ENCODE measurements at regions not wholly inside any gene's neighbourhood (a gene's known extent, or its start where the extent isn't known, plus 50 kb on each side); places are given as distances from the start of the nearest gene placed in this dataset.

DNA sequence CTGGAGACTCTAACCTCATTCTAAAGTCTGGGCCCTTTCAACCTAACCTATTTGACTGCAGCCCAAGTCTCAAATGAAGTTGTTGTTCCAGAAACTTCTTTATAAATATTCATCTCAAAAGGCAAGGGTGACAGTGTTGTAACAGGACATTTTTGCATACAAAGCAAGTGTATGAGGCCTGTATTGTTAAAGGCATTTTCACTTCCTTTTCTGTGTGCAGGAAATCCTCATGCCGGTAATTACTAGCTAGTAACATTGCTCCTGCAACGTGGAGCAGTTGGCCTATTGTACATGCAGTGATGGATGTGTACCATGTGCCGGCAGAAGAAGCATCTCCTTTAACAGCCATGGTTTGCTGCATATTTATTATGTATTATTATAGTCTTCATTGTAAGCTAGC, 156.5 kb upstream of the RMST start:
- Histone ChIP-seq H3K4me3 (replicated peaks; ENCODE audit: insufficient read depth, low read length) (no peak overlapping the region), H3K27me3 (ENCODE audit: insufficient read depth, poor library complexity, severe bottlenecking) (no peaks in the 10 kb centered on the region), H3K27ac (replicated peaks) (no peak overlapping the region)
- TF ChIP-seq REST (IDR thresholded peaks at IDR 0.05; ENCODE audit: insufficient replicate concordance, low read depth) (no peak), CTCF (IDR thresholded peaks at IDR 0.05; ENCODE audit: insufficient read depth, low read length) (no peak), GABPA (IDR thresholded peaks at IDR 0.05; ENCODE audit: low read depth) (no peak), SPI1 (IDR thresholded peaks at IDR 0.05; ENCODE audit: borderline replicate concordance, low read depth) (no peak), POLR2AphosphoS5 (IDR thresholded peaks at IDR 0.05; ENCODE audit: low read depth) (no peak)
- DNase-seq (ENCODE audit: low read depth in 1 of 2, low spot score in 1 of 2), result no peak

DNA sequence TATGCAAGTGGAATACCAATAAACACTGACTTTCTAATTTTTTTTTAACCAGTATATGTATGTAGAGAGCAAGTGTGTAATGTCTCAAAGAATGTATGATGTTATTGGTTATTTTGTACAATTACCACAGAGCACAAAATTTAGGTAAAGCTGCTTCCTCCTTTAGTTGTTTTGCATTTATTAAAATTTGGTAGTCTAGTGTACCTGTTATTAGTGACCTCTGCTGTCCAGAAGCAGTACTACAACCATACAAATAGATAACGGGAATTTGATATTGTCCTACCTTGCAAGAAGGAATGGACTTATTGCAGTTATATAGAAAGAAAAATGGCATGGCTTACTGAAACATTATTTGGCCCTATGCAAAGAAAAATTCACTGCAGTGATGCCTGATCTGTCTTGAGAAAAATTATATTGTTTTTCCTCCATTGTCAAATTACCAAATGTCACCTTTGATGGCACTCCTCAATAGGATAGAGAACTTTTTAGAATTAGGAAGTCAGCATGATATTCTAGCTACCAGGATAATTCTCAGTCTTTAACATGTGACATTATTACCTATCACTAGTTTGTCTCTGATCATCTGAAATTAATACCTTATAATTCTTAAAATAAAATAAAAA, 153.9 kb upstream of the RMST start:
- Histone ChIP-seq H3K27me3 (ENCODE audit: insufficient read depth, poor library complexity, severe bottlenecking) (no peaks in the 10 kb centered on the region), H3K27ac (replicated peaks) (no peak overlapping the region), H3K4me3 (replicated peaks; ENCODE audit: insufficient read depth, low read length) (no peak overlapping the region)
- peak; percentile 3 to 14 for DNase-seq (ENCODE audit: low read depth in 1 of 2, low spot score in 1 of 2)
- peak; percentile 35 for TF ChIP-seq CTCF (IDR thresholded peaks at IDR 0.05; ENCODE audit: insufficient read depth, low read length)
- TF ChIP-seq POLR2AphosphoS5 (IDR thresholded peaks at IDR 0.05; ENCODE audit: low read depth), result no peak

GRCh38 chr12:97309921-97310320, 152.7 kb upstream of the RMST start:
- Histone ChIP-seq H3K27ac (replicated peaks) (no peak overlapping the region), H3K27me3 (ENCODE audit: insufficient read depth, poor library complexity, severe bottlenecking) (no peaks in the 10 kb centered on the region), H3K4me3 (replicated peaks; ENCODE audit: insufficient read depth, low read length) (no peak overlapping the region)
- DNase-seq (ENCODE audit: low read depth in 1 of 2, low spot score in 1 of 2), result no peak
- TF ChIP-seq REST (IDR thresholded peaks at IDR 0.05; ENCODE audit: insufficient replicate concordance, low read depth), result no peak
- TF ChIP-seq CTCF (IDR thresholded peaks at IDR 0.05; ENCODE audit: insufficient read depth, low read length), result no peak
- TF ChIP-seq POLR2AphosphoS5 (IDR thresholded peaks at IDR 0.05; ENCODE audit: low read depth), result no peak

DNA sequence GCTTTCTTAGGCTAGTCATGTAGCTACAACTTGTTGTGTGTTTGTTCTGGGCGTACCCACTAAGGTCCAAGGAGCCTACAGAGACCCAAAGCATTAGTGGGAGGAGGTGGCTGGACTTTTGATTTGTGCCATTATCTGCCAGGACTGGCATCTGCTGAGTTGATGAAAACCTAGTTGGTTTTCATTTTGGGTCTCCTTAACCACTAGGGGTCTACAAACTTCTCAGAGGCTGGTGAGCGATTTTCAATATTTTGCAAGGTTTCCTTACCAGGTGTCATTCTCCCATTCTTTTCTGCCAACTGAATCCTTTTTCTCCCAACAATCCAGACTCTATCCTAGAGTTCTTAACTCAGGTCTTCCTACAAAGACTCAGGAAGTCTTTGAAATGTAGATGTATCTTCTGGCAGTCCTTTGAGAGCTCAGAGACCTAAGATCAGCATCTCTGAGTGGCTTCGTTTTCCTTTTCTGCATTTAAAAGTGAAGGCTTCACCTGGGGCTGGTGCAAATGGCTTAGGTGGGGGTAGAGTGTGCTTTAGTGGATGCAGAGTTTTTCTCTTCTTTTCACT, 150.0 kb upstream of the RMST start:
- H3K27ac ChIP-seq (replicated peaks), result no peak overlapping the region
- TF ChIP-seq CTCF (IDR thresholded peaks at IDR 0.05; ENCODE audit: insufficient read depth, low read length), result no peak
- TF ChIP-seq SPI1 (IDR thresholded peaks at IDR 0.05; ENCODE audit: borderline replicate concordance, low read depth), result no peak
- no peak for TF ChIP-seq REST (IDR thresholded peaks at IDR 0.05; ENCODE audit: insufficient replicate concordance, low read depth)
- TF ChIP-seq POLR2AphosphoS5 (IDR thresholded peaks at IDR 0.05; ENCODE audit: low read depth), result no peak
- TF ChIP-seq GABPA (IDR thresholded peaks at IDR 0.05; ENCODE audit: low read depth), result no peak
- no peak for DNase-seq (ENCODE audit: low read depth in 1 of 2, low spot score in 1 of 2)
- H3K4me3 ChIP-seq (replicated peaks; ENCODE audit: insufficient read depth, low read length), result no peak overlapping the region
- no peaks in the 10 kb centered on the region for H3K27me3 ChIP-seq (ENCODE audit: insufficient read depth, poor library complexity, severe bottlenecking)
